CD4-positive, alpha-beta memory T cell (primary cell): ENCODE measurements at regions not wholly inside any gene's neighbourhood (a gene's known extent, or its start where the extent isn't known, plus 50 kb on each side); places are given as distances from the start of the nearest gene placed in this dataset.

ENCODE experiments used
- CTCF ChIA-PET: fragments of 350-600 bp; sonication (Branson Sonifier 250); formaldehyde crosslinking; loops from one replicate; lab custom pipeline; 2021; ENCODE audit warnings: inconsistent platforms; ENCODE audit not compliant: partially characterized antibody; lab: Charles Lee
- POLR2A ChIA-PET: fragments of 350-600 bp; sonication (Branson Sonifier 250); formaldehyde crosslinking; loops from one replicate; lab custom pipeline; 2021; ENCODE audit not compliant: partially characterized antibody; lab: Charles Lee
- DNase-seq, 5 donors: peaks; one replicate each; pipeline versions ENCODE4 v3.0.0 to v3.0.0-alpha.2; 2020 to 2022; ENCODE audit warnings: mixed read lengths in 1 of 5
- H3K27ac ChIP-seq: one replicate; pipeline ENCODE4 v1.7.0; 2013; ENCODE audit warnings: low read depth, low read length
- H3K27me3 ChIP-seq: 2 replicates; pipeline ENCODE4 v1.7.0; 2013; ENCODE audit warnings: mild to moderate bottlenecking, low read length, moderate library complexity; ENCODE audit not compliant: insufficient read depth
- H3K36me3 ChIP-seq: 2 replicates; pipeline ENCODE4 v1.7.0; 2013; ENCODE audit warnings: mild to moderate bottlenecking, low read length, moderate library complexity; ENCODE audit not compliant: insufficient read depth
- H3K4me1 ChIP-seq: 2 replicates; pipeline ENCODE4 v1.7.0; 2013; ENCODE audit warnings: mild to moderate bottlenecking, low read length, moderate library complexity; ENCODE audit not compliant: insufficient read depth
- H3K4me3 ChIP-seq, 2 donors: one replicate each; pipeline ENCODE4 v1.7.0; 2013; ENCODE audit warnings: low read length in 2 of 2, mild to moderate bottlenecking in 1 of 2
- H3K9me3 ChIP-seq, 2 donors: one replicate each; pipeline ENCODE4 v1.7.0; 2013; ENCODE audit warnings: low read length in 2 of 2, control low read depth in 1 of 2; ENCODE audit not compliant: control insufficient read depth in 1 of 2
- H3K27ac Mint-ChIP-seq, 7 donors: one replicate each; pipeline ENCODE4 v1.8.0; 2020 to 2021; ENCODE audit warnings: mixed read lengths in 7 of 7, mild to moderate bottlenecking in 6 of 7, inconsistent platforms in 3 of 7, moderate library complexity in 3 of 7
- H3K27me3 Mint-ChIP-seq, 2 donors: one replicate each; pipeline ENCODE4 v1.8.0; 2020 to 2021; ENCODE audit warnings: mixed read lengths in 2 of 2
- H3K36me3 Mint-ChIP-seq, 2 donors: one replicate each; pipeline ENCODE4 v1.8.0; 2020 to 2021; ENCODE audit warnings: mixed read lengths in 2 of 2, inconsistent platforms in 1 of 2, mild to moderate bottlenecking in 1 of 2
- H3K4me1 Mint-ChIP-seq, 4 donors: one replicate each; pipeline ENCODE4 v1.8.0; 2020 to 2021; ENCODE audit warnings: mixed read lengths in 4 of 4, mild to moderate bottlenecking in 1 of 4
- H3K4me3 Mint-ChIP-seq, 8 donors: one replicate each; pipeline ENCODE4 v1.8.0; 2020 to 2021; ENCODE audit warnings: mixed read lengths in 8 of 8, mild to moderate bottlenecking in 7 of 8, moderate library complexity in 6 of 8, inconsistent platforms in 3 of 8
- H3K9me3 Mint-ChIP-seq, 8 donors: one replicate each; pipeline ENCODE4 v1.8.0; 2020 to 2021; ENCODE audit warnings: mixed read lengths in 8 of 8, mild to moderate bottlenecking in 5 of 8, inconsistent platforms in 3 of 8, moderate library complexity in 1 of 8
- intact Hi-C: fragments of 100-400 bp; cut with micrococcal nuclease; formaldehyde crosslinking; loops from one replicate; pipeline ENCODE4 v1.15.1; 2023

GRCh38 chr1:4023678-4024077 lies 123.6 kb upstream of the C1orf174 start:
- H3K4me3 Mint-ChIP-seq, result no peak overlapping the region
- peaks cover 0 to 4% (median 0%) of the 10 kb centered on the region in 8 donors for H3K9me3 Mint-ChIP-seq
- no peaks in the 10 kb centered on the region for H3K9me3 ChIP-seq
- POLR2A ChIA-PET, result no interaction called here
- no peak overlapping the region for H3K27ac ChIP-seq
- intact Hi-C loops, result no loop called here
- H3K36me3 ChIP-seq, result no peaks in the 10 kb centered on the region
- H3K4me1 ChIP-seq, result no peaks in the 10 kb centered on the region
- DNase-seq, result no peak
- H3K36me3 Mint-ChIP-seq, result no peaks in the 10 kb centered on the region
- H3K27me3 Mint-ChIP-seq, result peaks cover 7 to 12% of the 10 kb centered on the region in 2 donors
- H3K4me1 Mint-ChIP-seq, result no peaks in the 10 kb centered on the region
- no peaks in the 10 kb centered on the region for H3K27me3 ChIP-seq
- CTCF ChIA-PET, result no interaction called here
- no peak overlapping the region for H3K27ac Mint-ChIP-seq
- no peak overlapping the region for H3K4me3 ChIP-seq

- Mint-ChIP-seq H3K27ac (no peak overlapping the region), H3K27me3 (peaks cover 13% of the 10 kb centered on the region in 2 donors), H3K9me3 (peaks cover 0 to 4% (median 0%) of the 10 kb centered on the region in 8 donors), H3K36me3 (no peaks in the 10 kb centered on the region), H3K4me3 (no peak overlapping the region), H3K4me1 (no peaks in the 10 kb centered on the region)
- Histone ChIP-seq H3K4me1 (no peaks in the 10 kb centered on the region), H3K27me3 (no peaks in the 10 kb centered on the region), H3K27ac (no peak overlapping the region), H3K9me3 (no peaks in the 10 kb centered on the region), H3K4me3 (no peak overlapping the region), H3K36me3 (no peaks in the 10 kb centered on the region)
- intact Hi-C loops, result no loop called here
- ChIA-PET CTCF (no interaction called here), POLR2A (no interaction called here)
- DNase-seq, result no peak
Observed at GRCh38 chr1:4024811-4025210, 124.7 kb upstream of the C1orf174 start.

GRCh38 chr1:4025752-4026151 lies 125.7 kb upstream of the C1orf174 start:
- CTCF ChIA-PET, result interaction anchor here (0.6 kb wide), 1 partner anchor 1467 kb away, joined by 3 read pairs; no protein-coding TSS in a partner anchor
- H3K27ac ChIP-seq, result no peak overlapping the region
- Mint-ChIP-seq H3K9me3 (peaks cover 0 to 6% (median under 1%) of the 10 kb centered on the region in 8 donors), H3K27me3 (peaks cover 13 to 15% of the 10 kb centered on the region in 2 donors), H3K4me1 (no peaks in the 10 kb centered on the region), H3K4me3 (no peak overlapping the region), H3K27ac (no peak overlapping the region), H3K36me3 (no peaks in the 10 kb centered on the region)
- no peak for DNase-seq
- H3K36me3 ChIP-seq, result no peaks in the 10 kb centered on the region
- no peaks in the 10 kb centered on the region for H3K9me3 ChIP-seq
- POLR2A ChIA-PET, result no interaction called here
- intact Hi-C loops, result no loop called here
- no peaks in the 10 kb centered on the region for H3K27me3 ChIP-seq
- H3K4me1 ChIP-seq, result no peaks in the 10 kb centered on the region
- H3K4me3 ChIP-seq, result no peak overlapping the region

- CTCF ChIA-PET, result no interaction called here
- no peak overlapping the region for H3K27ac Mint-ChIP-seq
- intact Hi-C loops, result no loop called here
Observed at GRCh38 chr1:4027008-4027407, 126.9 kb upstream of the C1orf174 start.

GRCh38 chr1:4027492-4028138 lies 127.5 kb upstream of the C1orf174 start:
- Histone ChIP-seq H3K9me3 (no peaks in the 10 kb centered on the region), H3K4me1 (no peaks in the 10 kb centered on the region), H3K27me3 (no peaks in the 10 kb centered on the region), H3K27ac (no peak overlapping the region), H3K36me3 (no peaks in the 10 kb centered on the region), H3K4me3 (no peak overlapping the region)
- H3K4me1 Mint-ChIP-seq, result no peaks in the 10 kb centered on the region
- peaks cover 18 to 20% of the 10 kb centered on the region in 2 donors for H3K27me3 Mint-ChIP-seq
- intact Hi-C loops, result no loop called here
- no peaks in the 10 kb centered on the region for H3K36me3 Mint-ChIP-seq
- no peak overlapping the region for H3K4me3 Mint-ChIP-seq
- H3K27ac Mint-ChIP-seq, result peak overlapping the region in 1 of 7 donors; percentile 39
- no peak for DNase-seq
- ChIA-PET CTCF (no interaction called here), POLR2A (no interaction called here)
- peaks cover 0 to 12% (median 6%) of the 10 kb centered on the region in 8 donors for H3K9me3 Mint-ChIP-seq

More at GRCh38 chr1:4027008-4027407, 126.9 kb upstream of the C1orf174 start:
- Histone ChIP-seq H3K27ac (no peak overlapping the region), H3K36me3 (no peaks in the 10 kb centered on the region), H3K27me3 (no peaks in the 10 kb centered on the region), H3K4me1 (no peaks in the 10 kb centered on the region), H3K4me3 (no peak overlapping the region), H3K9me3 (no peaks in the 10 kb centered on the region)
- H3K27me3 Mint-ChIP-seq, result peaks cover 17 to 20% of the 10 kb centered on the region in 2 donors
- peaks cover 0 to 11% (median 6%) of the 10 kb centered on the region in 8 donors for H3K9me3 Mint-ChIP-seq
- H3K4me3 Mint-ChIP-seq, result no peak overlapping the region
- POLR2A ChIA-PET, result no interaction called here
- no peaks in the 10 kb centered on the region for H3K36me3 Mint-ChIP-seq
- no peaks in the 10 kb centered on the region for H3K4me1 Mint-ChIP-seq
- DNase-seq, result no peak

- Histone ChIP-seq H3K27me3 (no peaks in the 10 kb centered on the region), H3K27ac (no peak overlapping the region), H3K4me1 (no peaks in the 10 kb centered on the region), H3K36me3 (no peaks in the 10 kb centered on the region), H3K9me3 (no peaks in the 10 kb centered on the region), H3K4me3 (no peak overlapping the region)
- Mint-ChIP-seq H3K27ac (peak overlapping the region in 1 of 7 donors; percentile 39), H3K4me3 (no peak overlapping the region), H3K27me3 (peaks cover 23 to 25% of the 10 kb centered on the region in 2 donors), H3K4me1 (no peaks in the 10 kb centered on the region), H3K36me3 (no peaks in the 10 kb centered on the region), H3K9me3 (peaks cover 0 to 13% (median 6%) of the 10 kb centered on the region in 8 donors)
- CTCF ChIA-PET, result no interaction called here
- DNase-seq, result no peak
- intact Hi-C loops, result no loop called here
- POLR2A ChIA-PET, result no interaction called here
Observed at GRCh38 chr1:4028139-4028501, 128.0 kb upstream of the C1orf174 start.

- H3K27me3 Mint-ChIP-seq, result peaks cover 25 to 27% of the 10 kb centered on the region in 2 donors
- H3K4me3 Mint-ChIP-seq, result no peak overlapping the region
- H3K36me3 Mint-ChIP-seq, result no peaks in the 10 kb centered on the region
- H3K9me3 Mint-ChIP-seq, result peaks cover 0 to 13% (median 6%) of the 10 kb centered on the region in 8 donors
- no peaks in the 10 kb centered on the region for H3K36me3 ChIP-seq
- H3K27me3 ChIP-seq, result no peaks in the 10 kb centered on the region
- H3K4me1 ChIP-seq, result no peaks in the 10 kb centered on the region
- H3K27ac ChIP-seq, result no peak overlapping the region
- DNase-seq, result no peak
- H3K4me3 ChIP-seq, result no peak overlapping the region
- H3K4me1 Mint-ChIP-seq, result no peaks in the 10 kb centered on the region
- CTCF ChIA-PET, result no interaction called here
- no peaks in the 10 kb centered on the region for H3K9me3 ChIP-seq
- H3K27ac Mint-ChIP-seq, result no peak overlapping the region
- intact Hi-C loops, result no loop called here
- POLR2A ChIA-PET, result no interaction called here
Observed at GRCh38 chr1:4029376-4029775, 129.3 kb upstream of the C1orf174 start.
